ENCODE measurements at regions not wholly inside any gene's neighbourhood (a gene's known extent, or its start where the extent isn't known, plus 50 kb on each side); places are given as distances from the start of the nearest gene placed in this dataset.

GRCh38 chrX:20463296-20464075, 196.8 kb upstream of the RPS6KA3 start:
- no peaks in the 10 kb centered on the region for H3K9me3 ChIP-seq
- intact Hi-C loops (cut with DNase I; ENCODE audit: low total_unique reads), result no loop called here
- no peaks in the 10 kb centered on the region for H3K36me3 ChIP-seq
- H3K4me3 ChIP-seq, result no peak overlapping the region
- TF ChIP-seq CTCF (IDR thresholded peaks at IDR 0.05), result no peak
- no peak for TF ChIP-seq POLR2A (IDR thresholded peaks at IDR 0.05)
- no peaks in the 10 kb centered on the region for H3K4me1 ChIP-seq
- no peak for DNase-seq
- no peak overlapping the region for H3K27ac ChIP-seq
- H3K27me3 ChIP-seq, result no peaks in the 10 kb centered on the region

DNA sequence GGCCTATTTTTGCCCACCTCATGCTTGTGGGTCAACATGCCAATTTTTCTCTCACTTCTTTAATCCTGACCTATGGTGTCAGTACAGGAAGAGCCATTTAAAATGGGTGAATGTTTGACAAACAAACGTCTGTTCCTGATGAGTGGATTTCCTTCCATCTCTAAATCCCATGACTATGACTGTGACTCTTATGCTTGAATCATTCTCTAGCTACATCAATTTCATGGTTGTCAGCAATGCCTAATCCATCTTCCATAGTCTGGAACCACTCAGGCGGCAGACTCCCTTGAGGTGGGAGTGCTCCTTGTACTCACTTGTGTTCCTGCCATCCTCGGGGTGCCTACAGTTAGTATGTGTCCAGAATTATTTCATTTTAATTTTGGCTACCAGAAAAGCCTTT, 194.9 kb upstream of the RPS6KA3 start:
- no peak for DNase-seq
- H3K27ac ChIP-seq, result no peak overlapping the region
- H3K4me3 ChIP-seq, result no peak overlapping the region
- intact Hi-C loops (cut with DNase I; ENCODE audit: low total_unique reads), result no loop called here
- no peaks in the 10 kb centered on the region for H3K36me3 ChIP-seq
- H3K4me1 ChIP-seq, result no peaks in the 10 kb centered on the region
- H3K27me3 ChIP-seq, result no peaks in the 10 kb centered on the region
- TF ChIP-seq CTCF (IDR thresholded peaks at IDR 0.05) (no peak), POLR2A (IDR thresholded peaks at IDR 0.05) (no peak)
- no peaks in the 10 kb centered on the region for H3K9me3 ChIP-seq

- H3K27ac ChIP-seq, result no peak overlapping the region
- no peak overlapping the region for H3K4me3 ChIP-seq
- no peak for DNase-seq
- H3K36me3 ChIP-seq, result no peaks in the 10 kb centered on the region
- H3K4me1 ChIP-seq, result no peaks in the 10 kb centered on the region
- no peak for TF ChIP-seq CTCF (IDR thresholded peaks at IDR 0.05)
- TF ChIP-seq POLR2A (IDR thresholded peaks at IDR 0.05), result no peak
- intact Hi-C loops (cut with DNase I; ENCODE audit: low total_unique reads), result no loop called here
- H3K9me3 ChIP-seq, result no peaks in the 10 kb centered on the region
- no peaks in the 10 kb centered on the region for H3K27me3 ChIP-seq
These were observed 194.3 kb upstream of the RPS6KA3 start for GRCh38 chrX:20461002-20461401.

- no peaks in the 10 kb centered on the region for H3K4me1 ChIP-seq
- no peaks in the 10 kb centered on the region for H3K27me3 ChIP-seq
- intact Hi-C loops (cut with DNase I; ENCODE audit: low total_unique reads), result no loop called here
- DNase-seq, result no peak
- no peak for TF ChIP-seq POLR2A (IDR thresholded peaks at IDR 0.05)
- no peak for TF ChIP-seq CTCF (IDR thresholded peaks at IDR 0.05)
- H3K27ac ChIP-seq, result no peak overlapping the region
- H3K9me3 ChIP-seq, result no peaks in the 10 kb centered on the region
- H3K4me3 ChIP-seq, result no peak overlapping the region
- H3K36me3 ChIP-seq, result no peaks in the 10 kb centered on the region
These were observed 193.0 kb upstream of the RPS6KA3 start for GRCh38 chrX:20459410-20460350.

DNA sequence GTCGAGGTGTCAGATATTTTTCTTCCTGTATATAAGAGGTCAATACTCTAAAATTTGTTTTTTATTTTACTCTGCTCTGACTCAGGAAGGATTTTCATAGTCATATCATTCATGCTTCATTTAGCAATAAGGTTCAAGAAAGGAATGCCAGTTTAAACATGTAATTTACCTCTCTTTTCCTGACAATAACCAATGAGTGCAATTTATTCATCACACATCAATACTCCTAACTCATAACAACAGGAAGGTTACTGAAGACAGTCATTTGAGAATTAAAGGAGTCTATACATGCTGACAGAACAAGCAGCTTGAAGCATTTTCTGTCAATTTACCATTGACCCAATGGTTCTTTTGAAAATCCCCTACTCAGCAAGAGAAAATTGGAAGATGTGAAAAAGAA, 190.3 kb upstream of the RPS6KA3 start:
- Histone ChIP-seq H3K27ac (no peak overlapping the region), H3K36me3 (no peaks in the 10 kb centered on the region)
- TF ChIP-seq CTCF (IDR thresholded peaks at IDR 0.05), result no peak
- TF ChIP-seq POLR2A (IDR thresholded peaks at IDR 0.05), result no peak

More for the DNA sequence above, 190.3 kb upstream of the RPS6KA3 start:
- Histone ChIP-seq H3K4me1 (no peaks in the 10 kb centered on the region), H3K4me3 (no peak overlapping the region), H3K27me3 (no peaks in the 10 kb centered on the region), H3K9me3 (no peaks in the 10 kb centered on the region)
- DNase-seq, result no peak
- intact Hi-C loops (cut with DNase I; ENCODE audit: low total_unique reads), result no loop called here
